ENCODE measurements at regions not wholly inside any gene's neighbourhood (a gene's known extent, or its start where the extent isn't known, plus 50 kb on each side); places are given as distances from the start of the nearest gene placed in this dataset.

- no peak for TF ChIP-seq TAF7 (optimal IDR thresholded peaks at IDR 0.05; ENCODE audit: borderline replicate concordance, low read depth, low read length)
Observed at GRCh38 chr5:28493456-28493855, 1455.1 kb upstream of the CDH9 start (continued).

All from H1 (cell line).